ENCODE measurements at regions not wholly inside any gene's neighbourhood (a gene's known extent, or its start where the extent isn't known, plus 50 kb on each side); places are given as distances from the start of the nearest gene placed in this dataset.

DNA sequence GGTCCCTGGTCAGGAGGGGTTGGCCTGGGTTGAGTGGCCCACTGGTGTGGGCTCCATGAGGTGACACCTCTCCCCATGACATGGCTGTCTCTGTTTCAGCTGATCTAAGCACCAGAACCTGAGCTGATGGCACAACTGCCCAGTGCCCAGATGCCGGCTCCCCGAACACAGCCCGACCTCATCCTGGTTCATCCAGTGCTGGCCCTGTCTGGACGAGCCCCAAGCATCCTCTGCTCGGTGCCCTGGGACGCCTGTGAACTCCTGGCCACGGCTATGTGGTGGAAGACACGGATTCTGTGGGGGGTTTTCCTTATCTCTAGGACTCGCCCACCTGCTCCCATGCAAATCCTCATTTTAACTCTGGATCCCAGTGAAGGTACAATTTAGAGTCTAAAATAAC lies 389.2 kb downstream of the SHANK2 start:
- TF ChIP-seq POLR2AphosphoS5 (IDR thresholded peaks at IDR 0.05; ENCODE audit: low read depth, low read length) (no peak), FOSL1 (IDR thresholded peaks at IDR 0.05; ENCODE audit: low read depth) (no peak), POLR2A (IDR thresholded peaks at IDR 0.05; ENCODE audit: borderline replicate concordance, extremely low read depth, insufficient read depth, insufficient read length) (no peak), YY1 (IDR thresholded peaks at IDR 0.05; ENCODE audit: extremely low read depth, insufficient replicate concordance, low read depth, low read length) (no peak), MAX (IDR thresholded peaks at IDR 0.05) (no peak), SP1 (IDR thresholded peaks at IDR 0.05; ENCODE audit: low read depth) (no peak), ZFX (IDR thresholded peaks at IDR 0.05) (no peak)
- TF ChIP-seq, protein P1, sequence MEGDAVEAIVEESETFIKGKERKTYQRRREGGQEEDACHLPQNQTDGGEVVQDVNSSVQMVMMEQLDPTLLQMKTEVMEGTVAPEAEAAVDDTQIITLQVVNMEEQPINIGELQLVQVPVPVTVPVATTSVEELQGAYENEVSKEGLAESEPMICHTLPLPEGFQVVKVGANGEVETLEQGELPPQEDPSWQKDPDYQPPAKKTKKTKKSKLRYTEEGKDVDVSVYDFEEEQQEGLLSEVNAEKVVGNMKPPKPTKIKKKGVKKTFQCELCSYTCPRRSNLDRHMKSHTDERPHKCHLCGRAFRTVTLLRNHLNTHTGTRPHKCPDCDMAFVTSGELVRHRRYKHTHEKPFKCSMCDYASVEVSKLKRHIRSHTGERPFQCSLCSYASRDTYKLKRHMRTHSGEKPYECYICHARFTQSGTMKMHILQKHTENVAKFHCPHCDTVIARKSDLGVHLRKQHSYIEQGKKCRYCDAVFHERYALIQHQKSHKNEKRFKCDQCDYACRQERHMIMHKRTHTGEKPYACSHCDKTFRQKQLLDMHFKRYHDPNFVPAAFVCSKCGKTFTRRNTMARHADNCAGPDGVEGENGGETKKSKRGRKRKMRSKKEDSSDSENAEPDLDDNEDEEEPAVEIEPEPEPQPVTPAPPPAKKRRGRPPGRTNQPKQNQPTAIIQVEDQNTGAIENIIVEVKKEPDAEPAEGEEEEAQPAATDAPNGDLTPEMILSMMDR (IDR thresholded peaks at IDR 0.05 in 2 of 3, conservative IDR thresholded peaks at IDR 0.05 in 1 of 3; ENCODE audit: borderline replicate concordance in 1 of 3, insufficient read depth in 1 of 3, low read depth in 2 of 3, low read length in 2 of 3) = no peak
